GM12878 (cell line): ENCODE measurements at regions not wholly inside any gene's neighbourhood (a gene's known extent, or its start where the extent isn't known, plus 50 kb on each side); places are given as distances from the start of the nearest gene placed in this dataset.

Experiments used
- BCL11A ChIP-seq: IDR thresholded peaks from 2 replicates; pipeline ENCODE4 v1.6.1; 2011; ENCODE audit warnings: low read depth, low read length
- BHLHE40 ChIP-seq, 2 experiments: fragments of 450-650 bp in 1 of 2; IDR thresholded peaks; 2 replicates each; pipeline ENCODE4 v1.6.1; 2011 to 2017; ENCODE audit warnings: low read depth in 2 of 2, borderline replicate concordance in 1 of 2, improper control_type of control experiment in 1 of 2, low read length in 1 of 2, mild to moderate bottlenecking in 1 of 2
- CUX1 ChIP-seq: IDR thresholded peaks from 2 replicates; pipeline ENCODE4 v1.6.1; 2012; ENCODE audit warnings: improper control_type of control experiment, low read depth, low read length; ENCODE audit not compliant: insufficient replicate concordance
- ESRRA ChIP-seq: IDR thresholded peaks from 2 replicates; pipeline ENCODE4 v1.6.1; 2012; ENCODE audit warnings: mild to moderate bottlenecking, low read length, improper control_type of control experiment
- HCFC1 ChIP-seq: fragments of 150-350 bp; IDR thresholded peaks from 2 replicates; pipeline ENCODE4 v1.6.1; 2014; ENCODE audit warnings: low read length
- PBX3 ChIP-seq: IDR thresholded peaks from 2 replicates; pipeline ENCODE4 v1.6.1; 2011; ENCODE audit warnings: mild to moderate bottlenecking, low read depth, low read length, moderate library complexity; ENCODE audit not compliant: insufficient replicate concordance
- STAT1 ChIP-seq: fragments of 450-650 bp; conservative IDR thresholded peaks from 2 replicates; pipeline ENCODE4 v1.6.1; 2014; ENCODE audit warnings: antibody characterized with exemption, mild to moderate bottlenecking
- TBL1XR1 ChIP-seq: IDR thresholded peaks from 2 replicates; pipeline ENCODE4 v1.6.1; 2012; ENCODE audit warnings: low read depth, low read length, improper control_type of control experiment
- ZNF592 ChIP-seq: fragments of 450-650 bp; IDR thresholded peaks from 2 replicates; pipeline ENCODE4 v1.6.1; 2017; ENCODE audit warnings: mild to moderate bottlenecking, moderate library complexity

GRCh38 chr2:66301767-66302140 is 133.2 kb upstream of the MEIS1 start (continued):
- no peak for TF ChIP-seq ZNF592
- no peak for TF ChIP-seq CUX1
- TF ChIP-seq BHLHE40 (IDR thresholded peaks at IDR 0.05; ENCODE audit: borderline replicate concordance in 1 of 2, low read depth in 2 of 2, low read length in 1 of 2) = no peak
- TF ChIP-seq BCL11A = no peak
- TF ChIP-seq ESRRA = no peak
- no peak for TF ChIP-seq PBX3
- TF ChIP-seq STAT1 = no peak
- no peak for TF ChIP-seq HCFC1
- TF ChIP-seq TBL1XR1 = no peak
- TF ChIP-seq, all 136 proteins: peak for 0
